HG02852 (cell line): ENCODE measurements at regions not wholly inside any gene's neighbourhood (a gene's known extent, or its start where the extent isn't known, plus 50 kb on each side); places are given as distances from the start of the nearest gene placed in this dataset.
"Not testable (repeated sequence)": the region's sequence is repeated elsewhere in the genome, so short reads cannot be mapped to it uniquely, and the experiment has no call there.

Experiments
- ATAC-seq: cut with Tn5 transposase; IDR thresholded peaks from one replicate; pipeline ENCODE4 v1.9.1; 2021; ENCODE audit warnings: mild to moderate bottlenecking, moderate library complexity; ENCODE audit not compliant: unreplicated experiment

GRCh38 chr17:33959098-33959497 is 296.0 kb upstream of the CCL2 start:
- not testable (repeated sequence) for ATAC-seq

- peak; percentile 47 for ATAC-seq
Measured at GRCh38 chr17:33962857-33963655, 292.0 kb upstream of the CCL2 start.

- peak; percentile 79 for ATAC-seq
Measured at GRCh38 chr17:33964344-33964979, 290.6 kb upstream of the CCL2 start.

- ATAC-seq: no peak
Measured at GRCh38 chr17:33966410-33967059, 288.6 kb upstream of the CCL2 start.

- no peak for ATAC-seq
Measured at GRCh38 chr17:33967608-33968349, 287.3 kb upstream of the CCL2 start.

- peak; percentile 43 for ATAC-seq
Measured at GRCh38 chr17:33968350-33969044, 286.6 kb upstream of the CCL2 start.

- ATAC-seq: no peak
Measured at GRCh38 chr17:33970279-33970678, 284.8 kb upstream of the CCL2 start.

- ATAC-seq: no peak
Measured at GRCh38 chr17:33972763-33973162, 282.3 kb upstream of the CCL2 start.

GRCh38 chr17:33973491-33973890 is 281.6 kb upstream of the CCL2 start:
- no peak for ATAC-seq

- no peak for ATAC-seq
Measured at GRCh38 chr17:33974276-33974675, 280.8 kb upstream of the CCL2 start.

GRCh38 chr17:33976831-33977230 is 278.3 kb upstream of the CCL2 start:
- no peak for ATAC-seq

GRCh38 chr17:33977729-33978514 is 277.2 kb upstream of the CCL2 start:
- no peak for ATAC-seq

GRCh38 chr17:33978889-33979288 is 276.2 kb upstream of the CCL2 start:
- ATAC-seq: no peak

GRCh38 chr17:33980193-33980592 is 274.9 kb upstream of the CCL2 start:
- no peak for ATAC-seq

- ATAC-seq: no peak
Measured at GRCh38 chr17:33981711-33982601, 273.1 kb upstream of the CCL2 start.

GRCh38 chr17:33982909-33983308 is 272.2 kb upstream of the CCL2 start:
- ATAC-seq: no peak

- no peak for ATAC-seq
Measured at GRCh38 chr17:33983824-33984574, 271.1 kb upstream of the CCL2 start.

GRCh38 chr17:33986088-33986487 is 269.0 kb upstream of the CCL2 start:
- ATAC-seq: no peak
